Parathyroid adenoma (tissue), 2 donors: ENCODE measurements at regions not wholly inside any gene's neighbourhood (a gene's known extent, or its start where the extent isn't known, plus 50 kb on each side); places are given as distances from the start of the nearest gene placed in this dataset.

ENCODE experiments used
- H2AFZ ChIP-seq: fragments of 300-600 bp; sonication (generic); one replicate; pipeline ENCODE4 v1.7.0; 2017; ENCODE audit warnings: antibody characterized with exemption, mild to moderate bottlenecking
- H3K27ac ChIP-seq: fragments of 300-600 bp; sonication (generic); one replicate; pipeline ENCODE4 v1.7.0; 2017
- H3K27me3 ChIP-seq: fragments of 300-600 bp; sonication (generic); one replicate; pipeline ENCODE4 v1.7.0; 2017; ENCODE audit warnings: low read length; ENCODE audit not compliant: control insufficient read depth, insufficient read depth
- H3K36me3 ChIP-seq: fragments of 300-600 bp; sonication (generic); one replicate; pipeline ENCODE4 v1.7.0; 2017; ENCODE audit warnings: low read length; ENCODE audit not compliant: control insufficient read depth, insufficient read depth
- H3K4me1 ChIP-seq: fragments of 300-600 bp; sonication (generic); one replicate; pipeline ENCODE4 v1.7.0; 2017; ENCODE audit warnings: control low read depth
- H3K4me2 ChIP-seq: fragments of 300-600 bp; sonication (generic); one replicate; pipeline ENCODE4 v1.7.0; 2017; ENCODE audit warnings: low read length
- H3K4me3 ChIP-seq: fragments of 300-600 bp; sonication (generic); one replicate; pipeline ENCODE4 v1.7.0; 2017; ENCODE audit warnings: low read depth, low read length
- H3K79me2 ChIP-seq: fragments of 300-600 bp; sonication (generic); one replicate; pipeline ENCODE4 v1.7.0; 2017; ENCODE audit warnings: control low read depth
- H3K9ac ChIP-seq: fragments of 300-600 bp; sonication (generic); one replicate; pipeline ENCODE4 v1.7.0; 2017; ENCODE audit warnings: mild to moderate bottlenecking
- H3K9me3 ChIP-seq: fragments of 300-600 bp; sonication (generic); one replicate; pipeline ENCODE4 v1.7.0; 2017; ENCODE audit warnings: low read length; ENCODE audit not compliant: control insufficient read depth
- TF ChIP-seq, protein P1 (sequence below): fragments of 300-600 bp; sonication (generic); IDR thresholded peaks from one replicate; pipeline ENCODE4 v1.7.0; 2017; ENCODE audit warnings: antibody characterized with exemption, mild to moderate bottlenecking
- donor health status: primary hyperparathyroidism.

- TF ChIP-seq, protein P1, sequence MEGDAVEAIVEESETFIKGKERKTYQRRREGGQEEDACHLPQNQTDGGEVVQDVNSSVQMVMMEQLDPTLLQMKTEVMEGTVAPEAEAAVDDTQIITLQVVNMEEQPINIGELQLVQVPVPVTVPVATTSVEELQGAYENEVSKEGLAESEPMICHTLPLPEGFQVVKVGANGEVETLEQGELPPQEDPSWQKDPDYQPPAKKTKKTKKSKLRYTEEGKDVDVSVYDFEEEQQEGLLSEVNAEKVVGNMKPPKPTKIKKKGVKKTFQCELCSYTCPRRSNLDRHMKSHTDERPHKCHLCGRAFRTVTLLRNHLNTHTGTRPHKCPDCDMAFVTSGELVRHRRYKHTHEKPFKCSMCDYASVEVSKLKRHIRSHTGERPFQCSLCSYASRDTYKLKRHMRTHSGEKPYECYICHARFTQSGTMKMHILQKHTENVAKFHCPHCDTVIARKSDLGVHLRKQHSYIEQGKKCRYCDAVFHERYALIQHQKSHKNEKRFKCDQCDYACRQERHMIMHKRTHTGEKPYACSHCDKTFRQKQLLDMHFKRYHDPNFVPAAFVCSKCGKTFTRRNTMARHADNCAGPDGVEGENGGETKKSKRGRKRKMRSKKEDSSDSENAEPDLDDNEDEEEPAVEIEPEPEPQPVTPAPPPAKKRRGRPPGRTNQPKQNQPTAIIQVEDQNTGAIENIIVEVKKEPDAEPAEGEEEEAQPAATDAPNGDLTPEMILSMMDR, result no peak
- no peak overlapping the region for H3K4me3 ChIP-seq
- H3K4me1 ChIP-seq, result no peaks in the 10 kb centered on the region
- H3K36me3 ChIP-seq, result no peaks in the 10 kb centered on the region
- H3K27me3 ChIP-seq, result no peaks in the 10 kb centered on the region
- H3K9ac ChIP-seq, result no peak overlapping the region
- H2AFZ ChIP-seq, result no peak overlapping the region
- H3K27ac ChIP-seq, result no peak overlapping the region
- no peaks in the 10 kb centered on the region for H3K79me2 ChIP-seq
- no peak overlapping the region for H3K4me2 ChIP-seq
- no peaks in the 10 kb centered on the region for H3K9me3 ChIP-seq
Measured at GRCh38 chr10:78572565-78572964, 496.2 kb upstream of the ZMIZ1 start.

DNA sequence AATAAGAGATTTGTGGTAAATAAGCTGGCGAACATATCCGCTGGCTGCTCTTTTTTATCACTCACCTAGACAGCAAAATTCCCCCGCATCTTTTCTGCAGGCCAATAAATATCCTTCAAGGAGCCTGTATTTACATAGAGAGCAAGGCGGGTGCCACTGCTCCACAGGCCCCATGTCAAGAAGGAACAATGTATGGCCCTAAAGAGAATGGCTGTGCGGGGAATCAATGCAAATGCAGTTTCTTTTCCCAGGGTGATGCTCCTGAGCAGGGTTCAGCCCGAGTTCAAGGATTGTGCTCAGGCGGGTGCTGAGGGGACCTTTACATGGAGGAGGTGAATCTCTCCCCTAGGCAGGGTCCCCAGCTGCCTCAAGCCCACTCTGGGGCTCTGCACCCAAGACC, 494.2 kb upstream of the ZMIZ1 start:
- H3K79me2 ChIP-seq, result no peaks in the 10 kb centered on the region
- TF ChIP-seq, protein P1, result no peak
- H3K27ac ChIP-seq, result no peak overlapping the region
- H3K36me3 ChIP-seq, result no peaks in the 10 kb centered on the region
- no peak overlapping the region for H2AFZ ChIP-seq
- no peak overlapping the region for H3K4me2 ChIP-seq
- no peak overlapping the region for H3K4me3 ChIP-seq
- no peaks in the 10 kb centered on the region for H3K9me3 ChIP-seq
- H3K27me3 ChIP-seq, result no peaks in the 10 kb centered on the region
- H3K9ac ChIP-seq, result no peak overlapping the region
- H3K4me1 ChIP-seq, result no peaks in the 10 kb centered on the region

DNA sequence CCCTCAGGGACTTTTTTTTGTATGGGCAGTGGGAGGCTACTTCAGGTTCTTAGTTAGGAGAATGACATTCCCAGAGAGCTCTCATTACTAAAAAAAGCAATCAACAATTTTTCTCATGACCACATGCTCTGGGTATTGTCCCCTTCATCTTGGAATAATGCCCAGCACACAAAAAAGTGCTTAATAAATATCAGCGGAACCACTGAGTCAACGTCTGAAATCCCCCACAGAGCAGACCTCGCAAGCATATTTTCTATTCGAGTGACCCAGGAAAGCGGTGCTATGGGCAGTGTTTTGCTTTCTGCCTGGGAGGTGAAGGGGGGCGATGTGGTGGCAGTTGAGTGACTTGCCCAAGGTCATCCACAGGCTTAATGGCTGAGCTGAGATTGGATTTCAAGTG, 493.4 kb upstream of the ZMIZ1 start:
- H3K4me1 ChIP-seq, result no peaks in the 10 kb centered on the region
- no peak overlapping the region for H3K27ac ChIP-seq
- H3K27me3 ChIP-seq, result no peaks in the 10 kb centered on the region
- no peak overlapping the region for H3K4me3 ChIP-seq
- H3K9ac ChIP-seq, result no peak overlapping the region
- H3K36me3 ChIP-seq, result no peaks in the 10 kb centered on the region
- H3K79me2 ChIP-seq, result no peaks in the 10 kb centered on the region
- TF ChIP-seq, protein P1, result no peak
- H3K4me2 ChIP-seq, result no peak overlapping the region
- H3K9me3 ChIP-seq, result no peaks in the 10 kb centered on the region
- no peak overlapping the region for H2AFZ ChIP-seq

DNA sequence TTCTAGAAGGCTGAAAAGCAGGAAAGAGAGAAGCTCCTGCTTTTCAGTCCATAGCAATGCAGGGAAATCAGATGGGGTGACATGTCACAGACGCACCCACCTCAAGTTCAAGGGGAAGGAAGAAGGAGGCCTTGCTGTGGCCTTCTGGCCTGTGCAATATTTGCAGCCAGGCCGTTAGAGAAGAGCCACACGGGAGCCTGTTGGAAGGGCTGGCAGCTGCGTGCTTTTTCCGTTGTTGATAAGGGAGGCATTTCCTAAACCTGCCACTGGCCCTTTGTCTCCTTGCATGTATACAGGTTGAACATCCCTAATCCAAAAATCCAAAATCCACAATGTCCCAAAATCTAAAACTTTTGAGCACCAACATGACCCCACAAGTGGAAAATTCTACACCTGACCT, 492.5 kb upstream of the ZMIZ1 start:
- H2AFZ ChIP-seq, result no peak overlapping the region
- H3K36me3 ChIP-seq, result no peaks in the 10 kb centered on the region
- no peak overlapping the region for H3K4me2 ChIP-seq
- no peak overlapping the region for H3K9ac ChIP-seq
- TF ChIP-seq, protein P1, result no peak
- H3K4me3 ChIP-seq, result no peak overlapping the region
- H3K9me3 ChIP-seq, result no peaks in the 10 kb centered on the region
- H3K4me1 ChIP-seq, result no peaks in the 10 kb centered on the region
- no peak overlapping the region for H3K27ac ChIP-seq
- no peaks in the 10 kb centered on the region for H3K79me2 ChIP-seq
- H3K27me3 ChIP-seq, result no peaks in the 10 kb centered on the region

DNA sequence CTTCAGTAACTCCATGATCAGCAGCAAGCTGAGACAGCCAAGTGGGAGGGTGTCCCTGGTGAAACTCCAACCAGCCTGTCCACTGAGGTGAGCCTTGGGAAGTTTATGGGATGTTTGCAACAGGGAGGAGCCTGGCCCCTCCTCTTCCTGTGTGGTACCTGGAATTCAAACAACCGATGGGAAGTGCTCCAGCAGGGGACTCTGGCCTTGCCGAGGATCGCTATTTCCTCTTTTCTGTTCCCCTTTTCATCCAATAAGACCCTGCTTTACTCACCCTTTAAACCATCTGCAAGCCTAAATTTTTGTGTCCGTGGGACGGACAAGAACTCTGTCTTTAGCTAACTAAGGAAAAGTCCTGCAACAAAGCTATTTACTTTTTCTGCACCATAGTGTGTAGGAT, 491.1 kb upstream of the ZMIZ1 start:
- H3K4me2 ChIP-seq, result no peak overlapping the region
- no peaks in the 10 kb centered on the region for H3K79me2 ChIP-seq
- TF ChIP-seq, protein P1, result no peak
- H3K4me1 ChIP-seq, result no peaks in the 10 kb centered on the region
- no peak overlapping the region for H3K9ac ChIP-seq
- H2AFZ ChIP-seq, result no peak overlapping the region
- no peaks in the 10 kb centered on the region for H3K27me3 ChIP-seq
- H3K27ac ChIP-seq, result no peak overlapping the region
- H3K9me3 ChIP-seq, result no peaks in the 10 kb centered on the region
- H3K36me3 ChIP-seq, result no peaks in the 10 kb centered on the region
- no peak overlapping the region for H3K4me3 ChIP-seq
